GM12878 (cell line): ENCODE measurements at regions not wholly inside any gene's neighbourhood (a gene's known extent, or its start where the extent isn't known, plus 50 kb on each side); places are given as distances from the start of the nearest gene placed in this dataset.

Experiments
- ATF7 ChIP-seq: fragments of 450-650 bp; IDR thresholded peaks from 2 replicates; pipeline ENCODE4 v1.6.1; 2016; ENCODE audit warnings: low read depth, mild to moderate bottlenecking
- BRCA1 ChIP-seq: IDR thresholded peaks from 2 replicates; pipeline ENCODE4 v1.6.1; 2011; ENCODE audit warnings: low read depth, low read length, improper control_type of control experiment
- IKZF2 ChIP-seq, 2 experiments: fragments of 450-650 bp; IDR thresholded peaks; 2 replicates each; pipeline ENCODE4 v1.6.1; 2017; ENCODE audit warnings: mild to moderate bottlenecking in 2 of 2, moderate library complexity in 2 of 2
- KDM1A ChIP-seq: fragments of 200-600 bp; sonication (generic); IDR thresholded peaks from 2 replicates; pipeline ENCODE4 v1.6.1; 2016; ENCODE audit warnings: borderline replicate concordance
- MEF2B ChIP-seq: fragments of 450-650 bp; IDR thresholded peaks from 2 replicates; pipeline ENCODE4 v1.6.1; 2018; ENCODE audit warnings: mild to moderate bottlenecking, moderate library complexity; ENCODE audit not compliant: partially characterized antibody, poor library complexity, severe bottlenecking
- NFYA ChIP-seq: IDR thresholded peaks from 2 replicates; pipeline ENCODE4 v1.6.1; 2011; ENCODE audit warnings: low read depth, mild to moderate bottlenecking, low read length, improper control_type of control experiment, borderline replicate concordance
- POLR2AphosphoS2 ChIP-seq: IDR thresholded peaks from 2 replicates; pipeline ENCODE4 v1.6.1; 2011; ENCODE audit warnings: low read depth, mild to moderate bottlenecking, low read length, improper control_type of control experiment, moderate library complexity
- TCF7 ChIP-seq: IDR thresholded peaks from 2 replicates; pipeline ENCODE4 v1.6.1; 2014; ENCODE audit warnings: antibody characterized with exemption, borderline replicate concordance
- WRNIP1 ChIP-seq: IDR thresholded peaks from 2 replicates; pipeline ENCODE4 v1.6.1; 2011; ENCODE audit warnings: low read depth, low read length, improper control_type of control experiment, borderline replicate concordance
- ZSCAN29 ChIP-seq: fragments of 450-650 bp; IDR thresholded peaks from 2 replicates; pipeline ENCODE4 v1.6.1; 2017; ENCODE audit warnings: mild to moderate bottlenecking, moderate library complexity
- TF ChIP-seq, protein P1 (sequence below): fragments of 450-650 bp; IDR thresholded peaks from 2 replicates; pipeline ENCODE4 v1.6.1; 2016; ENCODE audit warnings: mild to moderate bottlenecking, moderate library complexity, borderline replicate concordance
- TF ChIP-seq, protein P2 (sequence below): fragments of 150-350 bp; IDR thresholded peaks from 2 replicates; pipeline ENCODE4 v1.6.1; 2016; ENCODE audit warnings: low read depth, low read length
- TF ChIP-seq, protein P3 (sequence below): IDR thresholded peaks from 2 replicates; pipeline ENCODE4 v1.6.1; 2011; ENCODE audit warnings: low read depth, low read length, improper control_type of control experiment, borderline replicate concordance
- TF ChIP-seq, protein P4 (sequence below): fragments of 450-650 bp; IDR thresholded peaks from 2 replicates; pipeline ENCODE4 v1.6.1; 2017; ENCODE audit warnings: mild to moderate bottlenecking

DNA sequence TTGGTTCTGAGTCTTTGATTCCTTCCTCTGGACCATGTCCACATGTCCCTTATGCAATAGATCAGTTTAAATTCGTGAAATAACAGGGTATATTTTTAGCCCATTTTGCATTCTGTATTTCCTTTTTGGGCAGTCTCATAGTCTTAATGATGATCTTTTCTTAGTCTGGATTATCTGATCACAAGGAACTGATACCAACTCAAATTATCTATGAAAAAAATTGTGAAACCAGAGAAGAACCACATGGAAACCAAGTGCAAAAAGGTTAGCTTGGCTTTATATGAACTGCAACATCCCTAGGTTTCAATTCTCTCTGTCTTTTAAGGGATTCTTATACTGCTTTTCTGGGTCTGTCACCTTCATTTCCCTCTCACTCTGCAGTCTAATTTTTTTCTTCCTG is 608.6 kb upstream of the AADAT start (continued):
- TF ChIP-seq, protein P1, sequence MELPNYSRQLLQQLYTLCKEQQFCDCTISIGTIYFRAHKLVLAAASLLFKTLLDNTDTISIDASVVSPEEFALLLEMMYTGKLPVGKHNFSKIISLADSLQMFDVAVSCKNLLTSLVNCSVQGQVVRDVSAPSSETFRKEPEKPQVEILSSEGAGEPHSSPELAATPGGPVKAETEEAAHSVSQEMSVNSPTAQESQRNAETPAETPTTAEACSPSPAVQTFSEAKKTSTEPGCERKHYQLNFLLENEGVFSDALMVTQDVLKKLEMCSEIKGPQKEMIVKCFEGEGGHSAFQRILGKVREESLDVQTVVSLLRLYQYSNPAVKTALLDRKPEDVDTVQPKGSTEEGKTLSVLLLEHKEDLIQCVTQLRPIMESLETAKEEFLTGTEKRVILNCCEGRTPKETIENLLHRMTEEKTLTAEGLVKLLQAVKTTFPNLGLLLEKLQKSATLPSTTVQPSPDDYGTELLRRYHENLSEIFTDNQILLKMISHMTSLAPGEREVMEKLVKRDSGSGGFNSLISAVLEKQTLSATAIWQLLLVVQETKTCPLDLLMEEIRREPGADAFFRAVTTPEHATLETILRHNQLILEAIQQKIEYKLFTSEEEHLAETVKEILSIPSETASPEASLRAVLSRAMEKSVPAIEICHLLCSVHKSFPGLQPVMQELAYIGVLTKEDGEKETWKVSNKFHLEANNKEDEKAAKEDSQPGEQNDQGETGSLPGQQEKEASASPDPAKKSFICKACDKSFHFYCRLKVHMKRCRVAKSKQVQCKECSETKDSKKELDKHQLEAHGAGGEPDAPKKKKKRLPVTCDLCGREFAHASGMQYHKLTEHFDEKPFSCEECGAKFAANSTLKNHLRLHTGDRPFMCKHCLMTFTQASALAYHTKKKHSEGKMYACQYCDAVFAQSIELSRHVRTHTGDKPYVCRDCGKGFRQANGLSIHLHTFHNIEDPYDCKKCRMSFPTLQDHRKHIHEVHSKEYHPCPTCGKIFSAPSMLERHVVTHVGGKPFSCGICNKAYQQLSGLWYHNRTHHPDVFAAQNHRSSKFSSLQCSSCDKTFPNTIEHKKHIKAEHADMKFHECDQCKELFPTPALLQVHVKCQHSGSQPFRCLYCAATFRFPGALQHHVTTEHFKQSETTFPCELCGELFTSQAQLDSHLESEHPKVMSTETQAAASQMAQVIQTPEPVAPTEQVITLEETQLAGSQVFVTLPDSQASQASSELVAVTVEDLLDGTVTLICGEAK, result no peak
- TF ChIP-seq, protein P2, sequence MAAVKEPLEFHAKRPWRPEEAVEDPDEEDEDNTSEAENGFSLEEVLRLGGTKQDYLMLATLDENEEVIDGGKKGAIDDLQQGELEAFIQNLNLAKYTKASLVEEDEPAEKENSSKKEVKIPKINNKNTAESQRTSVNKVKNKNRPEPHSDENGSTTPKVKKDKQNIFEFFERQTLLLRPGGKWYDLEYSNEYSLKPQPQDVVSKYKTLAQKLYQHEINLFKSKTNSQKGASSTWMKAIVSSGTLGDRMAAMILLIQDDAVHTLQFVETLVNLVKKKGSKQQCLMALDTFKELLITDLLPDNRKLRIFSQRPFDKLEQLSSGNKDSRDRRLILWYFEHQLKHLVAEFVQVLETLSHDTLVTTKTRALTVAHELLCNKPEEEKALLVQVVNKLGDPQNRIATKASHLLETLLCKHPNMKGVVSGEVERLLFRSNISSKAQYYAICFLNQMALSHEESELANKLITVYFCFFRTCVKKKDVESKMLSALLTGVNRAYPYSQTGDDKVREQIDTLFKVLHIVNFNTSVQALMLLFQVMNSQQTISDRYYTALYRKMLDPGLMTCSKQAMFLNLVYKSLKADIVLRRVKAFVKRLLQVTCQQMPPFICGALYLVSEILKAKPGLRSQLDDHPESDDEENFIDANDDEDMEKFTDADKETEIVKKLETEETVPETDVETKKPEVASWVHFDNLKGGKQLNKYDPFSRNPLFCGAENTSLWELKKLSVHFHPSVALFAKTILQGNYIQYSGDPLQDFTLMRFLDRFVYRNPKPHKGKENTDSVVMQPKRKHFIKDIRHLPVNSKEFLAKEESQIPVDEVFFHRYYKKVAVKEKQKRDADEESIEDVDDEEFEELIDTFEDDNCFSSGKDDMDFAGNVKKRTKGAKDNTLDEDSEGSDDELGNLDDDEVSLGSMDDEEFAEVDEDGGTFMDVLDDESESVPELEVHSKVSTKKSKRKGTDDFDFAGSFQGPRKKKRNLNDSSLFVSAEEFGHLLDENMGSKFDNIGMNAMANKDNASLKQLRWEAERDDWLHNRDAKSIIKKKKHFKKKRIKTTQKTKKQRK, result no peak
- TF ChIP-seq TCF7 (peak; percentile 38; the same call in 1 of the 2 replicates), NFYA (no peak), IKZF2 (IDR thresholded peaks at IDR 0.05) (peak; percentile 77 to 84), KDM1A (no peak), WRNIP1 (no peak), BRCA1 (no peak), ZSCAN29 (no peak), ATF7 (0 out of 2 replicates have a peak, but pooled peaks have one; percentile 34), POLR2AphosphoS2 (no peak), MEF2B (peak; percentile 94)
- TF ChIP-seq, protein P3, sequence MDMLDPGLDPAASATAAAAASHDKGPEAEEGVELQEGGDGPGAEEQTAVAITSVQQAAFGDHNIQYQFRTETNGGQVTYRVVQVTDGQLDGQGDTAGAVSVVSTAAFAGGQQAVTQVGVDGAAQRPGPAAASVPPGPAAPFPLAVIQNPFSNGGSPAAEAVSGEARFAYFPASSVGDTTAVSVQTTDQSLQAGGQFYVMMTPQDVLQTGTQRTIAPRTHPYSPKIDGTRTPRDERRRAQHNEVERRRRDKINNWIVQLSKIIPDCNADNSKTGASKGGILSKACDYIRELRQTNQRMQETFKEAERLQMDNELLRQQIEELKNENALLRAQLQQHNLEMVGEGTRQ, result no peak
- TF ChIP-seq, protein P4, sequence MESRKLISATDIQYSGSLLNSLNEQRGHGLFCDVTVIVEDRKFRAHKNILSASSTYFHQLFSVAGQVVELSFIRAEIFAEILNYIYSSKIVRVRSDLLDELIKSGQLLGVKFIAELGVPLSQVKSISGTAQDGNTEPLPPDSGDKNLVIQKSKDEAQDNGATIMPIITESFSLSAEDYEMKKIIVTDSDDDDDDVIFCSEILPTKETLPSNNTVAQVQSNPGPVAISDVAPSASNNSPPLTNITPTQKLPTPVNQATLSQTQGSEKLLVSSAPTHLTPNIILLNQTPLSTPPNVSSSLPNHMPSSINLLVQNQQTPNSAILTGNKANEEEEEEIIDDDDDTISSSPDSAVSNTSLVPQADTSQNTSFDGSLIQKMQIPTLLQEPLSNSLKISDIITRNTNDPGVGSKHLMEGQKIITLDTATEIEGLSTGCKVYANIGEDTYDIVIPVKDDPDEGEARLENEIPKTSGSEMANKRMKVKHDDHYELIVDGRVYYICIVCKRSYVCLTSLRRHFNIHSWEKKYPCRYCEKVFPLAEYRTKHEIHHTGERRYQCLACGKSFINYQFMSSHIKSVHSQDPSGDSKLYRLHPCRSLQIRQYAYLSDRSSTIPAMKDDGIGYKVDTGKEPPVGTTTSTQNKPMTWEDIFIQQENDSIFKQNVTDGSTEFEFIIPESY, result no peak
